ENCODE measurements at regions not wholly inside any gene's neighbourhood (a gene's known extent, or its start where the extent isn't known, plus 50 kb on each side); places are given as distances from the start of the nearest gene placed in this dataset.

DNA sequence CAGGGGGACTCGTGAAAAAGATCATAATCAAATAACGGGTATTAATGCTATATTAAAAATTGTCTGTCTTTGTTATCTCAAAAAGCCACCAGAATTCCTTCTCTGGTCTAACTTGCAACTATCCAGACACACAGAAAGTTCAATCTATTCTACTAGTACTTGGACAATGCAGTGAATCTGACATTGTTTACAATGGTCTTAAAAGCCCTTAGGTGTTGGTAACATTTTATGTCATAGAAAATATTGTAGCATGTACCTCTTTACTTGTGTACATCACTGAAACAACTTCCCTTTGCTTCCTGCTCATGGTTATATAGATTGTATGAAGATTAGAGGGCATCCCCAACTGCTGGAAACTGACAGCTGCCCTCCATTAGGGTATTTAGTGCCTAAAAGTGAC is 71.1 kb upstream of the PPP3CA start (continued):
- TF ChIP-seq, protein P1, sequence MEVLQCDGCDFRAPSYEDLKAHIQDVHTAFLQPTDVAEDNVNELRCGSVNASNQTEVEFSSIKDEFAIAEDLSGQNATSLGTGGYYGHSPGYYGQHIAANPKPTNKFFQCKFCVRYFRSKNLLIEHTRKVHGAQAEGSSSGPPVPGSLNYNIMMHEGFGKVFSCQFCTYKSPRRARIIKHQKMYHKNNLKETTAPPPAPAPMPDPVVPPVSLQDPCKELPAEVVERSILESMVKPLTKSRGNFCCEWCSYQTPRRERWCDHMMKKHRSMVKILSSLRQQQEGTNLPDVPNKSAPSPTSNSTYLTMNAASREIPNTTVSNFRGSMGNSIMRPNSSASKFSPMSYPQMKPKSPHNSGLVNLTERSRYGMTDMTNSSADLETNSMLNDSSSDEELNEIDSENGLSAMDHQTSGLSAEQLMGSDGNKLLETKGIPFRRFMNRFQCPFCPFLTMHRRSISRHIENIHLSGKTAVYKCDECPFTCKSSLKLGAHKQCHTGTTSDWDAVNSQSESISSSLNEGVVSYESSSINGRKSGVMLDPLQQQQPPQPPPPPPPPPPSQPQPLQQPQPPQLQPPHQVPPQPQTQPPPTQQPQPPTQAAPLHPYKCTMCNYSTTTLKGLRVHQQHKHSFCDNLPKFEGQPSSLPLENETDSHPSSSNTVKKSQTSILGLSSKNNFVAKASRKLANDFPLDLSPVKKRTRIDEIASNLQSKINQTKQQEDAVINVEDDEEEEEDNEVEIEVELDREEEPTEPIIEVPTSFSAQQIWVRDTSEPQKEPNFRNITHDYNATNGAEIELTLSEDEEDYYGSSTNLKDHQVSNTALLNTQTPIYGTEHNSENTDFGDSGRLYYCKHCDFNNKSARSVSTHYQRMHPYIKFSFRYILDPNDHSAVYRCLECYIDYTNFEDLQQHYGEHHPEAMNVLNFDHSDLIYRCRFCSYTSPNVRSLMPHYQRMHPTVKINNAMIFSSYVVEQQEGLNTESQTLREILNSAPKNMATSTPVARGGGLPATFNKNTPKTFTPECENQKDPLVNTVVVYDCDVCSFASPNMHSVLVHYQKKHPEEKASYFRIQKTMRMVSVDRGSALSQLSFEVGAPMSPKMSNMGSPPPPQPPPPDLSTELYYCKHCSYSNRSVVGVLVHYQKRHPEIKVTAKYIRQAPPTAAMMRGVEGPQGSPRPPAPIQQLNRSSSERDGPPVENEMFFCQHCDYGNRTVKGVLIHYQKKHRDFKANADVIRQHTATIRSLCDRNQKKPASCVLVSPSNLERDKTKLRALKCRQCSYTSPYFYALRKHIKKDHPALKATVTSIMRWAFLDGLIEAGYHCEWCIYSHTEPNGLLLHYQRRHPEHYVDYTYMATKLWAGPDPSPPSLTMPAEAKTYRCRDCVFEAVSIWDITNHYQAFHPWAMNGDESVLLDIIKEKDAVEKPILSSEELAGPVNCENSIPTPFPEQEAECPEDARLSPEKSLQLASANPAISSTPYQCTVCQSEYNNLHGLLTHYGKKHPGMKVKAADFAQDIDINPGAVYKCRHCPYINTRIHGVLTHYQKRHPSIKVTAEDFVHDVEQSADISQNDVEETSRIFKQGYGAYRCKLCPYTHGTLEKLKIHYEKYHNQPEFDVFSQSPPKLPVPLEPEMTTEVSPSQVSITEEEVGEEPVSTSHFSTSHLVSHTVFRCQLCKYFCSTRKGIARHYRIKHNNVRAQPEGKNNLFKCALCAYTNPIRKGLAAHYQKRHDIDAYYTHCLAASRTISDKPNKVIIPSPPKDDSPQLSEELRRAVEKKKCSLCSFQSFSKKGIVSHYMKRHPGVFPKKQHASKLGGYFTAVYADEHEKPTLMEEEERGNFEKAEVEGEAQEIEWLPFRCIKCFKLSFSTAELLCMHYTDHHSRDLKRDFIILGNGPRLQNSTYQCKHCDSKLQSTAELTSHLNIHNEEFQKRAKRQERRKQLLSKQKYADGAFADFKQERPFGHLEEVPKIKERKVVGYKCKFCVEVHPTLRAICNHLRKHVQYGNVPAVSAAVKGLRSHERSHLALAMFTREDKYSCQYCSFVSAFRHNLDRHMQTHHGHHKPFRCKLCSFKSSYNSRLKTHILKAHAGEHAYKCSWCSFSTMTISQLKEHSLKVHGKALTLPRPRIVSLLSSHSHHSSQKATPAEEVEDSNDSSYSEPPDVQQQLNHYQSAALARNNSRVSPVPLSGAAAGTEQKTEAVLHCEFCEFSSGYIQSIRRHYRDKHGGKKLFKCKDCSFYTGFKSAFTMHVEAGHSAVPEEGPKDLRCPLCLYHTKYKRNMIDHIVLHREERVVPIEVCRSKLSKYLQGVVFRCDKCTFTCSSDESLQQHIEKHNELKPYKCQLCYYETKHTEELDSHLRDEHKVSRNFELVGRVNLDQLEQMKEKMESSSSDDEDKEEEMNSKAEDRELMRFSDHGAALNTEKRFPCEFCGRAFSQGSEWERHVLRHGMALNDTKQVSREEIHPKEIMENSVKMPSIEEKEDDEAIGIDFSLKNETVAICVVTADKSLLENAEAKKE (CRISPR knock-in tag; IDR thresholded peaks at IDR 0.05) = no peak
- TF ChIP-seq CREB1 (CRISPR knock-in tag; IDR thresholded peaks at IDR 0.05; ENCODE audit: low read depth) (no peak), ZNF114 (CRISPR knock-in tag; IDR thresholded peaks at IDR 0.05) (no peak), ZNF331 (CRISPR knock-in tag; IDR thresholded peaks at IDR 0.05; ENCODE audit: low read depth) (no peak)
- TF ChIP-seq, protein P2, sequence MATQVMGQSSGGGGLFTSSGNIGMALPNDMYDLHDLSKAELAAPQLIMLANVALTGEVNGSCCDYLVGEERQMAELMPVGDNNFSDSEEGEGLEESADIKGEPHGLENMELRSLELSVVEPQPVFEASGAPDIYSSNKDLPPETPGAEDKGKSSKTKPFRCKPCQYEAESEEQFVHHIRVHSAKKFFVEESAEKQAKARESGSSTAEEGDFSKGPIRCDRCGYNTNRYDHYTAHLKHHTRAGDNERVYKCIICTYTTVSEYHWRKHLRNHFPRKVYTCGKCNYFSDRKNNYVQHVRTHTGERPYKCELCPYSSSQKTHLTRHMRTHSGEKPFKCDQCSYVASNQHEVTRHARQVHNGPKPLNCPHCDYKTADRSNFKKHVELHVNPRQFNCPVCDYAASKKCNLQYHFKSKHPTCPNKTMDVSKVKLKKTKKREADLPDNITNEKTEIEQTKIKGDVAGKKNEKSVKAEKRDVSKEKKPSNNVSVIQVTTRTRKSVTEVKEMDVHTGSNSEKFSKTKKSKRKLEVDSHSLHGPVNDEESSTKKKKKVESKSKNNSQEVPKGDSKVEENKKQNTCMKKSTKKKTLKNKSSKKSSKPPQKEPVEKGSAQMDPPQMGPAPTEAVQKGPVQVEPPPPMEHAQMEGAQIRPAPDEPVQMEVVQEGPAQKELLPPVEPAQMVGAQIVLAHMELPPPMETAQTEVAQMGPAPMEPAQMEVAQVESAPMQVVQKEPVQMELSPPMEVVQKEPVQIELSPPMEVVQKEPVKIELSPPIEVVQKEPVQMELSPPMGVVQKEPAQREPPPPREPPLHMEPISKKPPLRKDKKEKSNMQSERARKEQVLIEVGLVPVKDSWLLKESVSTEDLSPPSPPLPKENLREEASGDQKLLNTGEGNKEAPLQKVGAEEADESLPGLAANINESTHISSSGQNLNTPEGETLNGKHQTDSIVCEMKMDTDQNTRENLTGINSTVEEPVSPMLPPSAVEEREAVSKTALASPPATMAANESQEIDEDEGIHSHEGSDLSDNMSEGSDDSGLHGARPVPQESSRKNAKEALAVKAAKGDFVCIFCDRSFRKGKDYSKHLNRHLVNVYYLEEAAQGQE (IDR thresholded peaks at IDR 0.05; ENCODE audit: unreplicated experiment) = no peak
- TF ChIP-seq, protein P3, sequence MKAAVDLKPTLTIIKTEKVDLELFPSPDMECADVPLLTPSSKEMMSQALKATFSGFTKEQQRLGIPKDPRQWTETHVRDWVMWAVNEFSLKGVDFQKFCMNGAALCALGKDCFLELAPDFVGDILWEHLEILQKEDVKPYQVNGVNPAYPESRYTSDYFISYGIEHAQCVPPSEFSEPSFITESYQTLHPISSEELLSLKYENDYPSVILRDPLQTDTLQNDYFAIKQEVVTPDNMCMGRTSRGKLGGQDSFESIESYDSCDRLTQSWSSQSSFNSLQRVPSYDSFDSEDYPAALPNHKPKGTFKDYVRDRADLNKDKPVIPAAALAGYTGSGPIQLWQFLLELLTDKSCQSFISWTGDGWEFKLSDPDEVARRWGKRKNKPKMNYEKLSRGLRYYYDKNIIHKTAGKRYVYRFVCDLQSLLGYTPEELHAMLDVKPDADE (IDR thresholded peaks at IDR 0.05) = no peak

Data from GM23338 (cell line).